Stimulated activated CD8-positive, alpha-beta memory T cell treated with anti-CD3 and anti-CD28 coated beads, Interleukin-12 subunit alpha, Interleukin-12 subunit beta, amount 100 ng/mL, for 1 hour (primary cell): ENCODE measurements at regions not wholly inside any gene's neighbourhood (a gene's known extent, or its start where the extent isn't known, plus 50 kb on each side); places are given as distances from the start of the nearest gene placed in this dataset.
"Not testable (repeated sequence)": the region's sequence is repeated elsewhere in the genome, so short reads cannot be mapped to it uniquely, and the experiment has no call there.

Source experiments
- DNase-seq: peaks from one replicate; pipeline ENCODE4 v3.0.0-alpha.2; 2020; ENCODE audit warnings: low read depth

GRCh38 chr3:18730491-18730890 is 305.4 kb upstream of the SATB1 start:
- DNase-seq: no peak

- no peak for DNase-seq
Measured at GRCh38 chr3:18729671-18730070, 304.5 kb upstream of the SATB1 start.

GRCh38 chr3:18725668-18726407 is 300.7 kb upstream of the SATB1 start:
- no peak for DNase-seq

GRCh38 chr3:18724456-18724855 is 299.3 kb upstream of the SATB1 start:
- no peak for DNase-seq

GRCh38 chr3:18723206-18723810 is 298.2 kb upstream of the SATB1 start:
- DNase-seq: no peak

- DNase-seq: no peak
Measured at GRCh38 chr3:18720543-18720942, 295.4 kb upstream of the SATB1 start.

GRCh38 chr3:18717598-18717997 is 292.5 kb upstream of the SATB1 start:
- no peak for DNase-seq

GRCh38 chr3:18716821-18717220 is 291.7 kb upstream of the SATB1 start:
- DNase-seq: no peak

GRCh38 chr3:18716101-18716500 is 291.0 kb upstream of the SATB1 start:
- DNase-seq: no peak

- DNase-seq: no peak
Measured at GRCh38 chr3:18715208-18715607, 290.1 kb upstream of the SATB1 start.

- DNase-seq: no peak
Measured at GRCh38 chr3:18713577-18713951, 288.4 kb upstream of the SATB1 start.

- no peak for DNase-seq
Measured at GRCh38 chr3:18712713-18713576, 287.8 kb upstream of the SATB1 start.

GRCh38 chr3:18704326-18704725 is 279.2 kb upstream of the SATB1 start:
- DNase-seq: no peak

- DNase-seq: no peak
Measured at GRCh38 chr3:18703798-18704197, 278.7 kb upstream of the SATB1 start.

- not testable (repeated sequence) for DNase-seq
Measured at GRCh38 chr3:18693588-18694329, 268.6 kb upstream of the SATB1 start.

- DNase-seq: no peak
Measured at GRCh38 chr3:18687286-18687685, 262.1 kb upstream of the SATB1 start.

GRCh38 chr3:18683900-18684299 is 258.8 kb upstream of the SATB1 start:
- DNase-seq: no peak

- DNase-seq: no peak
Measured at GRCh38 chr3:18681818-18682345, 256.7 kb upstream of the SATB1 start.

- DNase-seq: no peak
Measured at GRCh38 chr3:18680758-18681157, 255.6 kb upstream of the SATB1 start.

- DNase-seq: no peak
Measured at GRCh38 chr3:18679238-18679637, 254.1 kb upstream of the SATB1 start.

- no peak for DNase-seq
Measured at GRCh38 chr3:18675197-18675596, 250.1 kb upstream of the SATB1 start.

- DNase-seq: no peak
Measured at GRCh38 chr3:18672561-18672960, 247.4 kb upstream of the SATB1 start.
